CD4-positive, alpha-beta T cell treated with Interleukin-15 for 1 hour (primary cell): ENCODE measurements at regions not wholly inside any gene's neighbourhood (a gene's known extent, or its start where the extent isn't known, plus 50 kb on each side); places are given as distances from the start of the nearest gene placed in this dataset.
"Not testable (repeated sequence)": the region's sequence is repeated elsewhere in the genome, so short reads cannot be mapped to it uniquely, and the experiment has no call there.

Experiments
- DNase-seq: peaks from one replicate; pipeline ENCODE4 v3.0.0-alpha.2; 2020

DNA sequence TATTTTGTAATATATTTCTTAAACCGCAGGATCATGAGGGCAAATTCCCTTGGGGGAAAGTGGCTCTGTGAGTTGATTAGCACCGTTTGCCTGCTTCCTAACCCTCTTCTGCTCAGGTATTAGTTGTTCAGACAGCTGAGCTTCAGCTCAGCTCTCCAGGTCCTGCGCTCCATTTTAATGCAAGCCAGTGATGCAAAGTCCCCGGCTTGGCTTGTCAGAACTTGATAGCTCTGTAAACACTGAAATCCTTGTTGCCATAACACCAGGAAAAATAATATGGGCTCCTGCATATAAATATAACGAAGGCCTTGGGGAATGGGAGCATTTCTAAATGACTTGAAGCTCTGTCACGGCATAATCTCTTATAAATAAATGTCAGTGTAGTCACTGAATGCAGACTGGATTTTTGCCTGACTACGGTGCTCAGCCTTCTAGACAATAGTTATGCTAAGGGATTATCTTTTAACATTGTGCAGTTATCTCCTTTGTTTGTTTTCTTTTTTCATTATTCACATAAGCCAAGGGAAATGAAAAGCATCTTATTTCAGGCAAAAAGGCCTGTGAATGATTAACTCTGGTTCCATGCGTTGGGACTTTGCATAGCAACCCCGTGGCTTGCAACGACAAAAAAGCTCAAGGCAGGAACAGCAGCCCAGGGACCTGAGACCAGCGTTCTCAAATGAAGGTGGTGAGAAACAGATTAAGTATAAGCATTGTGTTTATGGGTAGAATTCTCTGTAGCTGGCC is 253.2 kb downstream of the SPRY1 start:
- no peak for DNase-seq

DNA sequence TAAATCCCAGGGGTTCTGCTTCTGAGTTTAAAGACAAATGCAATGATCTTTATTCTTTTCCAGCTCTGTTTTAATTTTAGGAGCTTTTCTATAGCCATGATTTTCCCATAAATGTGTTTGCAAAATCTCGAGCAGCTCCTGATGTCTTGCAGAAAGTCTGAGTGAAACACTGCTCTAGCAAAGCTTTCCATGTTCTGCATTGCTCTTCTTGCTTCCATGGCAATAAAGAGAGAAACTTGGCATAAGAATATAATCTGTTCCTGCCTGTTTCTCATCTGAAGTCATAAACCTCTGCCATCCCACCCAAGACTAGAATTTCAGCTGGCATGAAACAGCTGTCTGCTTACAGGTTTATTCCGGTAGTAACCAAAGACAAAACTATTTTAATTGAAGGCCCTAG is 254.5 kb downstream of the SPRY1 start:
- no peak for DNase-seq

DNA sequence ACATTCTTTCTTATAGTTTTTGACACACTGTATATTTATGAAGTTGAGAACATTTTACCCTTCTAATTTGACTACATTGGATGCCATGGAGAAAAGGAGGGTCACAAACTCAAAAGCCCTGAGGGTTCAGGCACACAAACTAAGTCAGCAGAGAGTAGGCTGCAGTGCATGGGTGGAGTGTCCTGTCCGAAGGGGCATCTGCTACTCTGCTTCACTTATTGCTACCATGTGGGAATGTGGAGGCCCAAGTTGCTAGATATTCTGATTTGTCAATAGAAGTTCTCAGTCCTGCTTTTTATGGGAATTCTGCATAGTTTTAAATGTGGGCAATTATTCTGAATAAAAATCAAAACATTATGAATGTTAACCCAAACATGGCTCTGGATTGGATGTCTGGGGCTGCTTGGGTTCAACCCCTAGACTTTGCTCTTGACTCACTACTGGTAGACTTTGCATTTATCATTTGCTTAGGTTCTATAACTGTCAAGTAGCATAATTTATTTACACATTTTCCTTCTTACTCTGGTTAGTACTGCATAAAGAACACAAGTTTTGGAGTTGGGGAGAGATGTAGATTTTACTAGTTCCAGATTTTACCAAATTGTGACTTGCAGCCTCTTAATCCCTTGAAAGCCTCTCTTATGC is 255.1 kb downstream of the SPRY1 start:
- DNase-seq: no peak

DNA sequence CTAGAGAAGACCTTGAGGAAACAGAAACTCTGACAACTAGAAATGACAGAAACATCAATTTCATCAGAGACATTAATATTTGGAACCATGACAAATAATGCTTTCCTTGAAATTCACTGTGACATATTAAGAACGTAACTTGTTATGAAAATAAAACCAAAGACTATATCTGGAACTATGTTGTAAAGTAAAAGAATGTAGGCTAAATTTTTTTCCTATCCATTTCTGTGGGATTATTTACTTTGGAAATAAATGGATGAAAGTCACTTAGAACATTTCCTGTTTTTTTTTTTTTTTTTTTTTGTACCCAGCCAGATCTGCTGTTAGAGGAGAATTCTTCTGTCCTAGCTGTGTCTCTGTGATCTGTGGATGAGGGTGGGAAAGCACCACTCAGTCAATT is 255.9 kb downstream of the SPRY1 start:
- DNase-seq: no peak

DNA sequence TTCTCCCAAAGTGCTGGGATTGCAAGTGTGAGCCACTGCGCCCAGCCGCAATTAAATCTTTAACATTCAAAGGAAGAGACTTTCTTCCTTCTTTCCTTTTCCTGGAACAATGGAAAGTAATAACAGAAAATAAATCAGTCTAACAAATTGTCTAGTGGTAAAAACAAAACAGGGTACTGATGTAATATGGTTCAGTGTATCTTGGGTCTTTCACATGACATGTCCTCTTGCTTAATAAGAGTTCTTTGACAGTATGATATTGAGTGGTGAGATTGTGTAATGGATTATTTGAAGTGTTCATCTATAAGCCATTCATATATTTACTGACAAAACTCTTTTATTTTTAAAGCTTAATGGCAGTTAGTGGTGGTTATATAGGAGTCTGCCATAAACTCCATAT is 256.6 kb downstream of the SPRY1 start:
- DNase-seq: no peak

DNA sequence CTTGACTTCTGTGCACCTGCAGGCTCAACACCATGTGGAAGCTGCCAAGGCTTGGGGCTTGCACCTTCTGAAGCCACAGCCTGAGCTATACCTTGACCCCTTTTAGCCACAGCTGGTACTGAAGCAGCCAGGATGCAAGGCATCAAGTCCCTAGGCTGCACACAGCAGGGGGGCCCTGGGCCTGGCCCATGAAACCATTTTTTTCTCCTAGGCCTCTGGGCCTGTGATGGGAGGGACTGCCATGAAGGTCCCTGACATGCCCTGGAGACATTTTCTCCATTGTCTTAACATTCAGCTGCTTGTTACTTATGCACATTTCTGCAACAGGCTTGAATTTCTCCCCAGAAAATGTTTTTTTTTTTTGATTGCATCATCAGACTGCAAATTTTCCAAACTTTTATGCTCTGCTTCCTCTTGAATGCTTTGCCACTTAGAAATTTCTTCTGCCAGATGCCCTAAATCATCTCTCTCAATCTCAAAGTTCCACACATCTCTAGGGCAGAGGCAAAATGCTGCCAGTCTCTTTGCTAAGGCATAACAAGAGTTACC is 260.2 kb downstream of the SPRY1 start:
- not testable (repeated sequence) for DNase-seq

DNA sequence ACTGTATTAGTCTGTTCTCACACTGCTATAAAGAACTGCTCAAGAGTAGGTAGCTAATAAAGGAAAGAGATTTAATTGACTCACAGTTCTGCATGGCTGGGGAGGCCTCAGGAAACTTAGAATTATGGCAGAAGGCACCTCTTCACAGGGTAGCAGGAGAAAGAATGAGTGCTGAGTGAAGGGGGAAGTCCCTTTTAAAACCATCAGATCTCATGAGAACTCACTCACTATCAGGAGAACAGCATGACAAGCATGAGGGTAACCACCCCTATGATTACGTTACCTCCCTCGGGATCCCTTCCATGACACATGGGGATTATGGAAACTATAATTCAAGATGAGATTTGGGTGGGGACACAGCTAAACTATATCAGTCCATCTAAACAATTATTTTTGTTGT is 261.0 kb downstream of the SPRY1 start:
- DNase-seq: not testable (repeated sequence)

DNA sequence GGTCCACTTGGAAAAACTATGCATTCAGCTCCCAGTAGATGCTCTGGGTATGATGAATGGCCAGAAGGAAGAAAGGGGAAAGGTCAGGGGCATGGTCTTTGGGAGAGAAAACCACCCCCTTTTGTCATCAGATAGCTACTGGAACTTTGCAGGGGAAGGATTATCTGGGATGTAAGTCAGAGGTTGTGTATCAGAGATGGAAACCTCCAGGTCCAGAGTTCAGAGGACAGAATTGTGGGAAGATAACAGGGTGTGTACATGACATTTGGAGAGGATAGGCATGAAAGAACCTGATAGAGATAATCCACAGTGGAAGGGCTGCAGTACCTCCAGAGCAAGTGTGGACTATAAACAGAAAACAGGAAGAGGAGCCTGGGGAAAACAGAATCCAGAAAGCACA is 262.7 kb downstream of the SPRY1 start:
- DNase-seq: no peak

DNA sequence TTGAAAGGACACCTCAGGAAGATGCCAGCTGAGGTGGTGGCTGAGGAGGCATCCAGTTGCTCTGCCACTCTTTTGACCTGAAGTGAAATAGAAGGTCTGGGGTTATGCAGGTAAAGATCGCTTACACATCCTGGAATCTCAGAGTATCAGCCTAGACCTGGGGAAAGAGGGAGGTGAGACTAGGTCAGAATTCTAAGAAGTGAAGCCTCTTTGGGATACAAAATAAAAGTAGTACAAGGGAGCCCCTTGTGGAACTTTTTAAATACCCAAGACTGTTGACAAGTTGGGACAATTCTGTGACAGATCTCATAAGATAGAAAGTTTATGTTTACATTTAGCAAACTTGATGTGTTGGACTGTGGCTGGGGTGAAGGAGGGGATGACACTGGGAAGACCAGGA is 263.1 kb downstream of the SPRY1 start:
- no peak for DNase-seq

DNA sequence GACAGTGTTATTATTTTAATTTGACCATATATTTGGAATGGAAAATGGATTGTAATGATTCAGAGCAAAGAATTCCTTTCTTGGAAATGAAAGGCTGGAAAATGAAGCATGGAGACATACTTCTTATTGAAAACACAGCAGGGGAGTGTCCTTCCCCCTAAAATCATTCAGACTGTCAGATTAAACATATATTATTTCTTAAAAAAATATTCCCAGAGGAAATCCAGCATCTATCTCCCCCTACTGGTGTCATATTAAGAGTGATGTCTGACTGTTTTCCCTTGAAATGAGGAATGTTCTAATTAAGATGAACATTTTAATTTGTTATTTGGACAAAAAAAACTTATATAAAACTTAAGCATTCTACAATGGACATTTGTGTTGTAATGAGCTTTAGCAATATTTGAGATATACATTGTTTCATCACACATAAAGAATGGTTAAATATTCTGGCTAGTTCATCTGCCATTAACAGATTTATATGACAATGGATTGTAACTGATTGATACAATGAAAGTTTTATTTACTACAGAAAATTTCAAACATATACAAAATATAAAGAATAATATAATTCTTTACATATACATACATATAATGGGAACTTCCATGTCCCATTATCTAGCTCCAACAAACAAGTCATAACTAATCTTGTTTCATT is 264.6 kb downstream of the SPRY1 start:
- no peak for DNase-seq

DNA sequence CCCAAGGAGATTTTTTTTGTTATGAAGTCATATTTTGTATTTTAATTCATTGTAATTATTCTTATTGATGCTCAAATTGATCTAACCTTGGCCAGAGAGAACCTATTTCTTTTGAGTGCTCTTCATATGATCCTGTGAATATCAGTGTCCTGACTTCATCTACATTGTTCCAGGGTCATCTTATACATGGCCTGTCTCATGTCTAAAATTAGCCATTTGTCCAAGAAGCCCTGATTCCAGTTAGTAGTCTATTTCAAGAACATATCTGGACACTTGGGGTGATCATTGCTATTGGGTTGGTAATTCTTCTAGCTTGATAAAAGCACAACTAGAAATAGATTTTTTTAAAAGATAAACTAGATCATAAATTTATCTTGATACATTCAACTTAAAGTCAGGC is 266.2 kb downstream of the SPRY1 start:
- DNase-seq: no peak

DNA sequence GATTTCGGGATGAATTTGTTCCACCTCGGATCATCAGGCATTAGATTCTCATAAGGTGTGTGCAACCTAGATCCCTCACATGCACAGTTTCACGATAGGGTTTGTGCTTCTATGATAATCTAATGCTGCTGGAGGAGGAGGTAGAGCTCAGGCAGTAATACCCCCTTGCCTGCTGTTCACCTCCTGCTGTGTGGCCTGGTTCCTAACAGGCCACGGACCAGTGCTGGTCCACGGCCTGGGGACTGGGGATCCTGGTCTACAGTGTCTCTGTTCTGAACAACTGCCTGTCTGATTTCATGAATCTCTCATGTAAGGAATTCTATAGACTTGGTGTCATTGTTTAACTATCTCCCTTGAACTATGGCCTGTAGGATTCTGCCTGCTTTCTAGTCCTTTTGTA is 269.9 kb downstream of the SPRY1 start:
- no peak for DNase-seq

DNA sequence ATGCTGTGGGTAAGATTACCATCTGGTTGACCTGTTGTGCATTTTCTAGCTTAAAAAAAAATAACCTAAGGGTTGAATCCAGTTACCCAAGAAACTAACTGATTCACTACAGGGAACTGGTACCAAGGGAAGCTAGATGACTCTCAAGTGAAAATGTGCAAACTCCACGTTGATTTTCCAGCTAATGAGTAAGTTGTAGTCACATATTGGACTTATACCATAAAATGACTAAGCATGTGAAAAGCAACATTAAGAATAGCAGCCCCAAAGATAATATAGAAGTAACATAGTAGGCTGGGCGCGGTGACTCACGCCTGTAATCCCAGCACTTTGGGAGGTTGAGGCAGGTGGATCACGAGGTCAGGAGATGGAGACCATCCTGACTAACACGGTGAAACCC is 270.9 kb downstream of the SPRY1 start:
- no peak for DNase-seq

DNA sequence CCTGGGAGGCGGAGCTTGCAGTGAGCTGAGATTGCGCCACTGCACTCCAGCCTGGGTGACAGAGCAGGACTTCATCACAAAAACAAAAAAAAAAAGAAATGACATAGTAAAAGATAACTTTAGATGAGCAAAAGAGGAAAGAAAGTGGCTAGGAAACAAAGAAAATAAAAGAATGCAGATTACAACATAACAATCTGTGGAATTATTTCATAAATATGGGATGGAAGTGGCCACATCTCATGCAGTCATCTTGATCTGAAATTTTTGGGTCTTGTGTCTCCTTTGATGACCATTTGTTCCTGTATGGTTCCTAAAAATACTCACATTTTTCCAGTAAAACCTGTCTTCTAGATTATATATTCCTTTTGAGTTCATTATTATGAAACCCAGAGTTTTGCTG is 271.4 kb downstream of the SPRY1 start:
- DNase-seq: no peak

DNA sequence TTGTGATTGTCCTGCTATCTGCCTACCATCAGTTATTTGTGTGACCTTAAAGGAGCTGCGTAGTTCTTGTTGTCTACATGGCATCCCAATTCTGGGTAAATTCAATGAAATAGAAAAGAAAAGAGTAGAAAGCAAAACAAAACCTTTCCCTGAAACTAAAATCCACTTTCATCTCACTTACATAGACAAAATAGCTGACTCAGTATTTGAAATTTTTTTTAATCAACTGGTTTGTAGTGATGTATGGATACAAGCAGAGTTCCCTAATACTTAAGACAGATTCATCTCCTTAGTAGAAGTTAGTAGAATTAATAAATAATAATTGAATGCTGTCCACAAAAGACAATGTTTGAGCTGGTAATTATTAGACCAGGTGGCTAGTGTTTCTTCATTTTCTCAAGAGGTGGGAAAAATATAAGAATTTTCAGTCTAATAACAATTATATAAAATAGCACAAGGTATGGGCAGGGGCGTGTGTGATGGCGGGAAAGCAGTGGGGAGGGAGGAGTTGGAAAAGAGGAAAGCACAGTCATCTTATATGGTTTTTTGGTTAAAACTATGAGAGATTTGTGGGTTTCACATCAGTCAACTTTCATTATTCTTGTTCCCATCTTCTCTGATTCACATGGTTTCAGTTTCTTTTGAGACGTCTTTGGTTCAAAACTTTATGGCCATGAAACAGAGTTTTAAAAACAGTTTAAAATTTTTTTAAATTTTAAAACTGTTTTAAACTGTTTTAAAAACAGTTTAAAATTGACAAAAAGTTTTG is 275.2 kb downstream of the SPRY1 start:
- DNase-seq: no peak

DNA sequence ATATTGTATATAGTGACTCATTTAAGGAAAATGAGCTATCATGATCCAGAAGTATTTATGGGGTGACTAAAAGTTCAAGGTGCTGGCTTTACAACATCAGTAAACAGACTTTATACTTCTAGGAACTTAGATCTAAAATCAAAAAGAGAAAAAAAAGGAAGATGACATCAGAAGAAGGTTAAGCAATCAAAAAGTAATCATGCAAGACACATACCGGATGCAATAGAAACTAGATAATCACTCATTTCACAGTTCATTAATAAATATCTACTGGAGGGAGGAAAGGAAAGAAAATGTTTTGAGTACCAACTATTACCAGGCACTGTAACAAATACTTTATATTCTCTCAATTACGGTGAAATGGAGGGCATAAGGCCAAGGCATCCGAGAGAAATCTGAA is 276.4 kb downstream of the SPRY1 start:
- DNase-seq: no peak

DNA sequence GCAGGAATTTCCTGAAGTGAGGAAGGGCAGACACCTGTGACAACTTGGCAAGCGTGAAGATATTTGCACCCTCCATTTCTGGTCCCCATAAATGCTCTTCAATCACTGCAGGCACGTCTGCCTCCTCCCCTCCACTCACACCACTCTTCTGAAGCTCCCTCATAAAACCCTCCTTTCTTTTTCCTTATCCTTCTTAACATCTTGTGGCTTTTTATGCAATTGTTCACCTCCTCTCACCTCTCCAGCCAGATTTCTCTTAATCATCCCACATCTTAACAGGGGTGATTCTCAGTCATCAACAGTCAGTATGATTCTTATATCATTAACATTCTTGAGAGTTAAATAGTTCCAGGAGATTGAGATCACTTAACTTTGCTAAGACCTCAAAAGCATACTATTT is 277.4 kb downstream of the SPRY1 start:
- DNase-seq: no peak

DNA sequence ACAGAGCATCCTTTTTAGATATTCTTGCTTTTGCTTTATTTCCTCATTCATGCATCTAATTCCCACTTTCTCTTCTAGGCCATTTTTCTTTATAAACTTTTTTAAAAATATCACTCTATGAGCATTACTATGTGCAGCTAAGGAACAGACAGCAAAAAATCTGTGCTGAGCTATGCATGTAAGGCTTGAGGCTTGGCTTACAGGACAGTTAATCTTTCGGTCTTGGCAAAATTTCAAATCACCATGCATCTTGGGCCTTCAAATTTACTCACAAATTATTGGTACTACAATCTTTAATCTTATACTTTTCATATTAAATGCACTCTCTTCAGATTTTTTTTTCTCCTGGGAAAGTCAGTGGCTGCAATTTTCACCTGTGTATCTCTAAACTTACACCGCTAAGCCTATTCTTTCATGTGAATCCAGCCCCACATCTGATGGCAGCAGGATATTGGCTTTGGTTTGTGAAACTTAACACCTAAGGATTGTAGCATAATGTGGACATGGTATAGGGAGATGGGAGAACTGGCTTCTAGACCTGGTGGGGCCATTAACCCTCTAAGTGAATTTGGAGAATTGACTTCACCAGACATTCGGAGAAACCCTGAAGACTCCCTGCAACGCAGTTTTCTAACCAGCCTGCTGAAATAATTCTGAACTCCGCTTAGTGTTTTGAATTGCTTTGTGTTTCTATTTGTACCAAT is 278.3 kb downstream of the SPRY1 start:
- no peak for DNase-seq

DNA sequence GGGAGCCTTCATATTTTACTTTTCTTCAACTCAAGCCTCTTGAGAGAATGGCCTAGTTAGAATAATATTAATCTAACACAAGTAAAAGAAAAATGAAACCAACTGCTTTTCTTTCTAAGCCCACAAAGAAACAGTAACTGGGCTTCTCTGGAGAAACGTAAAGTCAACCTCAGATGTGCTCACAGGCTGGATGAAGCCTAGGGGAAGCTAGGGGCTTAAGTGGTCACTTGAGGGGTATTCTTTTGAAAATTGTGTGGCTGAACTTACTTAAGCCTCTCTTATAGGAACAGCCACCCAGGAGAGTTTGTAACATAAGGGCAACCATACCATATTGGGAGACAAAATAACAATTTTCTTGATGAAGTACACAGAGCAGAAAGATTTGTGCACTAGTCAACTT is 279.0 kb downstream of the SPRY1 start:
- no peak for DNase-seq

DNA sequence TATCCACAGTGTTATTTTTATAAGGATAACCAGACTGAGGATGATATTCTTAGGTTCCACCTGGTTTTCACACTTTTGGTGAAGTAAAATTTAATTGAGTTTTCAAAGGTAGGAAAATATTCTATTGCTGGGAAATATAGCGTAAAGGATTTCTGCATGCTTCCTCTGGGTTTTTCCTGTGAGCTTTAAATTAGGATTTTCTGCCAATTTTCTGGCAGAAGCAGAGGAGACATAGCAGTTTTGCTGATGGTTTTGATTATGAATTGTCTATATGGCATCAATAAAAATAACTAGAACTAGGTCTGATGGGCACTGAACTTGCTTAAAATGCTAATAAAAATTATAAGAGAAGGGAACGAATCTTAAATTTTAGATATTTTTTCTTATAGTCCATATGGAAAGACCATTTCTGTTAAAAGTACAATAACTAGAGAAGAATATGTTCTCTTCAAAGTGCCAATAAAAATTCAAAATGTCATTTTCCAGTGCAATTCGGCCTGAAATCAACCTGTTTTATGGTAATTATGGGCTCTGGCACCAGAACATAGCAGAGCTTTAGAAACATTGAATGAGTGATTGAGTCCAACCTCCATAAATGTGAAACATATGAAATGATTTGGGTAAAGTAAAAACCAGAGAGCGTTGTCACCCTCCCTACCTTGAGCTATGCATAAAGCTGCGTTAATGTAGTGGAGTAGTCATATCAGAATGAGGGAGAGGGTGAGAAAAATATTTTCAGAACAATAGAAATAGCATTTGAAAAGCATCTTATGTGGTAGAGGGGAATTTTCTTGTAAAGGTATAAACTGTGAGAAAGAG is 279.7 kb downstream of the SPRY1 start:
- DNase-seq: no peak

DNA sequence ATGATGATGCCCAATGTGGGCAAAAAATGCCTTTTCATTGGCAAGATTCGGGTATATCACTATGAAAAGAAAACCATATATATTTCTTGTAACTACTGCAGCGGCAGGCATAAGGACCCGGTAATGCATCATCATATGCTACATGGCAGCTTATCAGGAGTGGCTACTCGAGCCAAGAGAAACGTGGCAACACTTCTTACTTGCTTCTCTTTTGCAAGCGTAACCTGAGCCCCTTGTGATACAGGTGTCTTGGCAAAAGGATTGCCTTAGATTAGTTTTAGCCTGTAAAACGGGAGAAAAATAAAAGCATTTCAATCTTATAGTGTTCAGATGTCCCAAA is 280.3 kb downstream of the SPRY1 start:
- DNase-seq: no peak

DNA sequence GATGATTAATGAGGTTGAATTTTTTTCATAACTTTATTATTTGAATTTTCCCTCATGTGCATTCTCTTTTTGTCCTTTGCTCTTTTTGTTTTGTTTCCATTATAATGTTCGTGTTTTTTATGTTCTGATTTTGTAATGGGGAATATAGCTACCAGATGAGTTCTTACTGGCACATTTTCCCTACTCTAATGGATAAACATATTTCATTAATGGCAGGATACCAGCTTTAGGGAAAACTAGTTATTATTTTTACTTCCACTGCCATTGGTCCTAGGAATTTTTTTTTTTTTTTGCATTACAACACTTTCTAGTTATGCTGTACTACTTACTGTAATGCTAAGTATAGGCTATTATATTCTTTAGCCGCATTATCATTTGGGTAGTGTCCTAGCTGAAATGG is 286.3 kb downstream of the SPRY1 start:
- DNase-seq: no peak
